Neuron (in vitro differentiated cells): ENCODE measurements at regions not wholly inside any gene's neighbourhood (a gene's known extent, or its start where the extent isn't known, plus 50 kb on each side); places are given as distances from the start of the nearest gene placed in this dataset.

Source experiments
- H2AFZ ChIP-seq: one replicate; pipeline ENCODE4 v1.6.1; 2013; ENCODE audit warnings: low read depth, mild to moderate bottlenecking, inconsistent platforms, low read length, moderate library complexity
- H3K27me3 ChIP-seq: one replicate; pipeline ENCODE4 v1.6.1; 2013; ENCODE audit warnings: low read length; ENCODE audit not compliant: insufficient read depth
- H3K36me3 ChIP-seq: one replicate; pipeline ENCODE4 v1.6.1; 2013; ENCODE audit warnings: low read length; ENCODE audit not compliant: insufficient read depth
- H3K4me1 ChIP-seq: one replicate; pipeline ENCODE4 v1.6.1; 2013; ENCODE audit warnings: low read length; ENCODE audit not compliant: insufficient read depth
- H3K4me3 ChIP-seq: 2 replicates; pipeline ENCODE4 v1.5.1; 2013; ENCODE audit warnings: mild to moderate bottlenecking, low read length, moderate library complexity
- H3K9me3 ChIP-seq: one replicate; pipeline ENCODE4 v1.6.1; 2013; ENCODE audit warnings: low read length

- Histone ChIP-seq H3K27me3 (no peaks in the 10 kb centered on the region), H3K9me3 (no peaks in the 10 kb centered on the region), H3K4me1 (no peaks in the 10 kb centered on the region), H2AFZ (no peak overlapping the region), H3K36me3 (no peaks in the 10 kb centered on the region), H3K4me3 (no peak overlapping the region)
Measured at GRCh38 chr12:61796846-61797245, 463.4 kb upstream of the USP15 start.

- Histone ChIP-seq H3K4me1 (no peaks in the 10 kb centered on the region), H3K27me3 (no peaks in the 10 kb centered on the region), H3K9me3 (no peaks in the 10 kb centered on the region), H3K36me3 (no peaks in the 10 kb centered on the region), H2AFZ (no peak overlapping the region), H3K4me3 (no peak overlapping the region)
Measured at GRCh38 chr12:61797266-61797665, 462.9 kb upstream of the USP15 start.

GRCh38 chr12:61798778-61799177 is 461.4 kb upstream of the USP15 start:
- no peak overlapping the region for H2AFZ ChIP-seq
- no peaks in the 10 kb centered on the region for H3K27me3 ChIP-seq
- H3K36me3 ChIP-seq: no peaks in the 10 kb centered on the region
- H3K4me1 ChIP-seq: no peaks in the 10 kb centered on the region
- no peak overlapping the region for H3K4me3 ChIP-seq
- H3K9me3 ChIP-seq: no peaks in the 10 kb centered on the region

GRCh38 chr12:61804301-61804700 is 455.9 kb upstream of the USP15 start:
- Histone ChIP-seq H3K4me3 (no peak overlapping the region), H3K36me3 (no peaks in the 10 kb centered on the region), H3K4me1 (no peaks in the 10 kb centered on the region), H3K27me3 (no peaks in the 10 kb centered on the region), H2AFZ (no peak overlapping the region), H3K9me3 (no peaks in the 10 kb centered on the region)

GRCh38 chr12:61808856-61809255 is 451.3 kb upstream of the USP15 start:
- no peak overlapping the region for H3K4me3 ChIP-seq
- H3K27me3 ChIP-seq: no peaks in the 10 kb centered on the region
- H3K36me3 ChIP-seq: no peaks in the 10 kb centered on the region
- no peaks in the 10 kb centered on the region for H3K4me1 ChIP-seq
- H3K9me3 ChIP-seq: no peaks in the 10 kb centered on the region
- H2AFZ ChIP-seq: no peak overlapping the region

GRCh38 chr12:61810486-61810885 is 449.7 kb upstream of the USP15 start:
- Histone ChIP-seq H3K36me3 (no peaks in the 10 kb centered on the region), H2AFZ (no peak overlapping the region), H3K4me3 (no peak overlapping the region), H3K9me3 (no peaks in the 10 kb centered on the region), H3K27me3 (no peaks in the 10 kb centered on the region), H3K4me1 (no peaks in the 10 kb centered on the region)

GRCh38 chr12:61821381-61821780 is 438.8 kb upstream of the USP15 start:
- Histone ChIP-seq H3K4me3 (no peak overlapping the region), H2AFZ (no peak overlapping the region), H3K4me1 (no peaks in the 10 kb centered on the region), H3K9me3 (no peaks in the 10 kb centered on the region), H3K27me3 (no peaks in the 10 kb centered on the region), H3K36me3 (no peaks in the 10 kb centered on the region)

- no peaks in the 10 kb centered on the region for H3K36me3 ChIP-seq
- no peak overlapping the region for H3K4me3 ChIP-seq
Measured at GRCh38 chr12:61823102-61823501, 437.1 kb upstream of the USP15 start.

GRCh38 chr12:61846765-61847164 is 413.4 kb upstream of the USP15 start:
- Histone ChIP-seq H3K36me3 (no peaks in the 10 kb centered on the region), H3K27me3 (no peaks in the 10 kb centered on the region), H2AFZ (no peak overlapping the region), H3K4me1 (no peaks in the 10 kb centered on the region), H3K4me3 (no peak overlapping the region), H3K9me3 (no peaks in the 10 kb centered on the region)

More at GRCh38 chr12:61823102-61823501, 437.1 kb upstream of the USP15 start:
- Histone ChIP-seq H3K4me1 (no peaks in the 10 kb centered on the region), H2AFZ (no peak overlapping the region), H3K9me3 (no peaks in the 10 kb centered on the region), H3K27me3 (no peaks in the 10 kb centered on the region)

GRCh38 chr12:61848893-61849292 is 411.3 kb upstream of the USP15 start:
- Histone ChIP-seq H3K27me3 (no peaks in the 10 kb centered on the region), H2AFZ (no peak overlapping the region), H3K4me3 (no peak overlapping the region), H3K36me3 (no peaks in the 10 kb centered on the region), H3K9me3 (no peaks in the 10 kb centered on the region), H3K4me1 (no peaks in the 10 kb centered on the region)

- H3K9me3 ChIP-seq: peaks cover 2% of the 10 kb centered on the region
- no peaks in the 10 kb centered on the region for H3K27me3 ChIP-seq
- H3K4me3 ChIP-seq: no peak overlapping the region
- H2AFZ ChIP-seq: no peak overlapping the region
- H3K36me3 ChIP-seq: no peaks in the 10 kb centered on the region
- no peaks in the 10 kb centered on the region for H3K4me1 ChIP-seq
Measured at GRCh38 chr12:61853945-61854344, 406.3 kb upstream of the USP15 start.

- Histone ChIP-seq H3K27me3 (no peaks in the 10 kb centered on the region), H3K4me3 (no peak overlapping the region), H2AFZ (no peak overlapping the region), H3K9me3 (peaks cover 2% of the 10 kb centered on the region), H3K36me3 (no peaks in the 10 kb centered on the region), H3K4me1 (no peaks in the 10 kb centered on the region)
Measured at GRCh38 chr12:61854902-61855301, 405.3 kb upstream of the USP15 start.

GRCh38 chr12:61857968-61858367 is 402.2 kb upstream of the USP15 start:
- peaks cover 9% of the 10 kb centered on the region for H3K4me1 ChIP-seq
- H2AFZ ChIP-seq: no peak overlapping the region
- H3K9me3 ChIP-seq: peaks cover 2% of the 10 kb centered on the region
- H3K36me3 ChIP-seq: no peaks in the 10 kb centered on the region
- no peak overlapping the region for H3K4me3 ChIP-seq
- no peaks in the 10 kb centered on the region for H3K27me3 ChIP-seq

GRCh38 chr12:61860451-61860850 is 399.8 kb upstream of the USP15 start:
- Histone ChIP-seq H3K36me3 (no peaks in the 10 kb centered on the region), H3K4me1 (peaks cover 17% of the 10 kb centered on the region), H3K9me3 (no peaks in the 10 kb centered on the region), H2AFZ (no peak overlapping the region), H3K4me3 (no peak overlapping the region), H3K27me3 (no peaks in the 10 kb centered on the region)
